BJ (cell line): ENCODE measurements at regions not wholly inside any gene's neighbourhood (a gene's known extent, or its start where the extent isn't known, plus 50 kb on each side); places are given as distances from the start of the nearest gene placed in this dataset.

Experiments
- CTCF ChIA-PET: fragments of 350-600 bp; formaldehyde crosslinking; extraction: SDS; loops from one replicate; lab custom pipeline; 2021; ENCODE audit warnings: antibody characterized with exemption, inconsistent platforms; lab: Yijun Ruan, JAX
- POLR2A ChIA-PET: fragments of 300-600 bp; sonication (Branson Sonifier 250); formaldehyde crosslinking; extraction: SDS; loops from one replicate; lab custom pipeline; 2021; ENCODE audit warnings: antibody characterized with exemption; lab: Charles Lee
- DNase-seq: peaks from one replicate; pipeline ENCODE4 v3.0.0-alpha.2; 2011; ENCODE audit warnings: low read depth
- H3K27me3 ChIP-seq: 2 replicates; pipeline ENCODE4 v1.6.0; 2011; ENCODE audit warnings: low read length; ENCODE audit not compliant: control insufficient read depth, insufficient read depth
- H3K36me3 ChIP-seq: 2 replicates; pipeline ENCODE4 v1.5.1; 2011; ENCODE audit warnings: low read length; ENCODE audit not compliant: control insufficient read depth, insufficient read depth
- H3K4me3 ChIP-seq: 2 replicates; pipeline ENCODE4 v1.5.1; 2011; ENCODE audit warnings: low read depth, mild to moderate bottlenecking, control low read depth, low read length
- CTCF ChIP-seq: IDR thresholded peaks from 2 replicates; pipeline ENCODE4 v1.5.1; 2011; ENCODE audit warnings: low read depth, mild to moderate bottlenecking, control low read depth, inconsistent platforms, low read length, moderate library complexity; ENCODE audit not compliant: insufficient read depth

GRCh38 chrX:5425119-5425518, 803.5 kb downstream of the NLGN4X start:
- DNase-seq = no peak
- ChIA-PET CTCF (no interaction called here), POLR2A (no interaction called here)
- Histone ChIP-seq H3K36me3 (no peaks in the 10 kb centered on the region), H3K27me3 (no peaks in the 10 kb centered on the region), H3K4me3 (no peak overlapping the region)
- TF ChIP-seq CTCF = no peak

DNA sequence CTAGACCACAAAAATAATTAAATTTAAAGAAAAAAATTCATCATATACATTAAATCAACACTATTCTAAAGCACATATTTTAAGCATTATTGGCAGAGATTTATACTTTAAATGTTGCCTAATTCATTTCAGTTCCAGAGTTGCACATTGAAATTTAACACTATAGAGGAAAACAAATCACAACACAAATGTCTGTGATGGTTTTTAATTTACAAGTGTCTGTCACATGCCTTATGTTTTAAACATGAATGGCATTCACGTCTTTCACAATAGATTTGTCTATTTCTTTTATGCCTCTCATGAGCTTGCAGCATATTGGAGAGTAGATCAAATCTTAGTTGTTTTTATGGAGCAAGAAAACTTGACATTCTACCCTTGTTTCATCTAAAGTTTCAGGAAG, 811.3 kb downstream of the NLGN4X start:
- DNase-seq = no peak
- no peaks in the 10 kb centered on the region for H3K27me3 ChIP-seq
- H3K4me3 ChIP-seq = no peak overlapping the region
- H3K36me3 ChIP-seq = no peaks in the 10 kb centered on the region
- POLR2A ChIA-PET = no interaction called here
- CTCF ChIA-PET = no interaction called here
- no peak for TF ChIP-seq CTCF

GRCh38 chrX:5415738-5416137, 812.9 kb downstream of the NLGN4X start:
- no peak for TF ChIP-seq CTCF
- ChIA-PET POLR2A (no interaction called here), CTCF (no interaction called here)
- no peak overlapping the region for H3K4me3 ChIP-seq
- no peaks in the 10 kb centered on the region for H3K36me3 ChIP-seq
- no peaks in the 10 kb centered on the region for H3K27me3 ChIP-seq
- no peak for DNase-seq

- Histone ChIP-seq H3K4me3 (no peak overlapping the region), H3K27me3 (no peaks in the 10 kb centered on the region), H3K36me3 (no peaks in the 10 kb centered on the region)
- CTCF ChIA-PET = no interaction called here
- DNase-seq = no peak
- POLR2A ChIA-PET = no interaction called here
- no peak for TF ChIP-seq CTCF
Observed at GRCh38 chrX:5409106-5409505, 819.6 kb downstream of the NLGN4X start.

GRCh38 chrX:5402461-5402860, 826.2 kb downstream of the NLGN4X start:
- CTCF ChIA-PET = no interaction called here
- DNase-seq = no peak
- H3K36me3 ChIP-seq = no peaks in the 10 kb centered on the region
- POLR2A ChIA-PET = no interaction called here
- no peaks in the 10 kb centered on the region for H3K27me3 ChIP-seq
- no peak for TF ChIP-seq CTCF
- H3K4me3 ChIP-seq = no peak overlapping the region

GRCh38 chrX:5399403-5399802, 829.3 kb downstream of the NLGN4X start:
- DNase-seq = no peak
- Histone ChIP-seq H3K27me3 (no peaks in the 10 kb centered on the region), H3K36me3 (no peaks in the 10 kb centered on the region), H3K4me3 (no peak overlapping the region)
- POLR2A ChIA-PET = no interaction called here
- CTCF ChIA-PET = no interaction called here
- TF ChIP-seq CTCF = no peak
